Psoas muscle (tissue), 7 donors: ENCODE measurements at regions not wholly inside any gene's neighbourhood (a gene's known extent, or its start where the extent isn't known, plus 50 kb on each side); places are given as distances from the start of the nearest gene placed in this dataset.
"Not testable (repeated sequence)": the region's sequence is repeated elsewhere in the genome, so short reads cannot be mapped to it uniquely, and the experiment has no call there.

ENCODE experiments used
- ATAC-seq, 4 donors: fragments of 200-7000 bp; cut with Tn5 transposase; one replicate each; pipeline ENCODE4 v1.9.1; 2020; ENCODE audit warnings: moderate library complexity in 3 of 4, mild to moderate bottlenecking in 2 of 4
- DNase-seq, 2 donors: peaks; one replicate each; pipeline ENCODE4 v3.0.0-alpha.2; 2020
- H3K27ac ChIP-seq: fragments of 200-600 bp; one replicate; pipeline ENCODE4 v1.8.0; 2022
- H3K27me3 ChIP-seq, 3 donors: fragments of 200-600 bp in 1 of 3; one replicate each; pipeline versions ENCODE4 v1.6.1 to v1.8.0; 2013 to 2022; ENCODE audit warnings: low read length in 2 of 3, mild to moderate bottlenecking in 2 of 3, moderate library complexity in 1 of 3; ENCODE audit not compliant: insufficient read depth in 3 of 3
- H3K36me3 ChIP-seq, 2 donors: fragments of 200-600 bp in 1 of 2; one replicate each; pipeline versions ENCODE4 v1.6.1 to v1.8.0; 2013 to 2022; ENCODE audit warnings: low read depth in 1 of 2, mild to moderate bottlenecking in 1 of 2, moderate library complexity in 1 of 2; ENCODE audit not compliant: insufficient read depth in 1 of 2
- H3K4me1 ChIP-seq: fragments of 200-600 bp; one replicate; pipeline ENCODE4 v1.8.0; 2022
- H3K4me3 ChIP-seq: fragments of 200-600 bp; one replicate; pipeline ENCODE4 v1.8.0; 2022; ENCODE audit warnings: mild to moderate bottlenecking
- H3K9me3 ChIP-seq: fragments of 200-600 bp; one replicate; pipeline ENCODE4 v1.8.0; 2022
- CTCF ChIP-seq: fragments of 200-600 bp; IDR thresholded peaks from one replicate; pipeline ENCODE4 v1.8.0; 2022; ENCODE audit warnings: antibody characterized with exemption
- WGBS, 3 donors: extraction: QIAGEN DNeasy Blood & Tissue Kit; methylation state at CpG; one replicate each; pipeline versions ENCODE4 v1.1.6 to v1.1.7; 2013; 5-methylcytosine and 5-hydroxymethylcytosine counted together
- intact Hi-C, 2 donors: fragments of 100-400 bp; cut with DNase I; formaldehyde crosslinking; loops; one replicate each; pipeline versions ENCODE4 v1.11.0 to v1.14.2; 2022
- donor health status: healthy with polysubstance abuse.
- donor health status: DM: no; HTN: no; CAD: no; lungs with moderate emphysema.
- donor health status: Bipolar disorder and iron deficiency.
- donor health status: healthy.
- donor health status: DM: yes; HTN: yes; CAD: no.
- donor health status: DM: no; HTN: no; CAD: no.
- donor health status: DM: yes; HTN: yes; CAD: no.

- 89 to 94% (median 90%) methylated on average over 10 of the region's 10 CpGs for WGBS, 3 donors
- no peak for DNase-seq
- Histone ChIP-seq H3K9me3 (no peaks in the 10 kb centered on the region), H3K4me3 (no peak overlapping the region), H3K36me3 (no peaks in the 10 kb centered on the region), H3K27me3 (peaks cover 0 to 4% (median 2%) of the 10 kb centered on the region in 3 donors), H3K27ac (no peak overlapping the region), H3K4me1 (peaks cover 3% of the 10 kb centered on the region)
- intact Hi-C loops, result no loop called here
- no peak for TF ChIP-seq CTCF
- no peak for ATAC-seq
These were observed 175.3 kb downstream of the UACA start for GRCh38 chr15:70587896-70588567.

DNA sequence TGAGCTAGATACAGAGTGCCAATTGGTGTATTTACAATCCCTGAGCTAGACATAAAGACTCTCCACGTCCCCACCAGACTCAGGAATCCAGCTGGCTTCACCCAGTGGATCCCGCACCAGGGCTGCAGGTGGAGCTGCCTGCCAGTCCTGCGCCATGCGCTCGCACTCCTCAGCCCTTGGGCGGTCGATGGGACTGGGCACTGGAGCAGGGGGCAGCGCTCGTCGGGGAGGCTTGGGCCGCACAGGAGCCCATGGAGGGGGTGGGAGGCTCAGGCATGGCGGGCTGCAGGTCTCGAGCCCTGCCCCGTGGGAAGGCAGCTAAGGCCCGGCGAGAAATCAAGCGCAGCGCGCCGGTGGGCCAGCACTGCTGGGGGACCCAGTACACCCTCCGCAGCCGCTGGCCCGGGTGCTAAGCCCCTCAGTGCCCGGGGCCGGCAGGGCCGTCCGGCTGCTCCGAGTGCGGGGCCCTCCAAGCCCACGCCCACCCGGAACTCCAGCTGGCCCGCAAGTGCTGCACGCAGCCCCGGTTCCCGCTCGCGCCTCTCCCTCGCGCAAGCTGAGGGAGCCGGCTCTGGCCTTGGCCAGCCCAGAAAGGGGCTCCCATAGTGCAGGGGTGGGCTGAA lies 176.2 kb downstream of the UACA start:
- H3K4me1 ChIP-seq, DNase-seq, H3K36me3 ChIP-seq, ATAC-seq, H3K4me3 ChIP-seq, H3K27ac ChIP-seq, H3K9me3 ChIP-seq, intact Hi-C loops, H3K27me3 ChIP-seq: not testable (repeated sequence)
- 95 to 98% (median 97%) methylated on average over 28 to 40 of the region's 40 CpGs for WGBS, 3 donors

DNA sequence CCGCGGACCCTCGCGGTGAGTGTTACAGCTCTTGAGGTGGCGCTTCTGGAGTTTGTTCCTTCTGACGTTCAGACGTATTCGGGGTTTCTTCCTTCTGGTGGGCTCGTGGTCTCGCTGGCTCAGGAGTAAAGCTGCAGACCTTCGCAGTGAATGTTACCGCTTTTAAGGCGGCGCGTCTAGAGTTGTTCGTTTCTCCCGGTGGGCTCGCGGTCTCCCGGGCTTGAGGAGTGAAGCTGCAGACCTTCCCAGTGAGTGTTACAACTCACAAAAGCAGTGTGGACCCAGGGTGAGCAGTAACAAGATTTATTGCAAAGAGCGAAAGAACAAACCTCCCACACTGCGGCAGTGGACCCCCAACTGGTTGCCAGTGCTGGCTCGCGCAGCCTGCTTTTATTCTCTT lies 177.1 kb downstream of the UACA start:
- intact Hi-C loops, result no loop called here
- ATAC-seq (no peak), DNase-seq (no peak)
- no peak for TF ChIP-seq CTCF
- Histone ChIP-seq H3K4me1 (peaks cover 7% of the 10 kb centered on the region), H3K36me3 (no peaks in the 10 kb centered on the region), H3K27ac (no peak overlapping the region), H3K4me3 (no peak overlapping the region), H3K9me3 (no peaks in the 10 kb centered on the region), H3K27me3 (peaks cover 0 to 4% (median 2%) of the 10 kb centered on the region in 3 donors)
- WGBS, 3 donors, result 91 to 95% (median 94%) methylated on average over 24 of the region's 24 CpGs

GRCh38 chr15:70585707-70586034 lies 177.7 kb downstream of the UACA start:
- intact Hi-C loops, result no loop called here
- DNase-seq, result no peak
- no peak for TF ChIP-seq CTCF
- Histone ChIP-seq H3K36me3 (no peaks in the 10 kb centered on the region), H3K4me1 (peaks cover 7% of the 10 kb centered on the region), H3K27ac (no peak overlapping the region), H3K4me3 (no peak overlapping the region), H3K27me3 (peaks cover 0 to 4% (median 2%) of the 10 kb centered on the region in 3 donors), H3K9me3 (no peaks in the 10 kb centered on the region)
- no peak for ATAC-seq
- 40 to 49% (median 48%) methylated on average over 9 to 10 of the region's 10 CpGs for WGBS, 3 donors

DNA sequence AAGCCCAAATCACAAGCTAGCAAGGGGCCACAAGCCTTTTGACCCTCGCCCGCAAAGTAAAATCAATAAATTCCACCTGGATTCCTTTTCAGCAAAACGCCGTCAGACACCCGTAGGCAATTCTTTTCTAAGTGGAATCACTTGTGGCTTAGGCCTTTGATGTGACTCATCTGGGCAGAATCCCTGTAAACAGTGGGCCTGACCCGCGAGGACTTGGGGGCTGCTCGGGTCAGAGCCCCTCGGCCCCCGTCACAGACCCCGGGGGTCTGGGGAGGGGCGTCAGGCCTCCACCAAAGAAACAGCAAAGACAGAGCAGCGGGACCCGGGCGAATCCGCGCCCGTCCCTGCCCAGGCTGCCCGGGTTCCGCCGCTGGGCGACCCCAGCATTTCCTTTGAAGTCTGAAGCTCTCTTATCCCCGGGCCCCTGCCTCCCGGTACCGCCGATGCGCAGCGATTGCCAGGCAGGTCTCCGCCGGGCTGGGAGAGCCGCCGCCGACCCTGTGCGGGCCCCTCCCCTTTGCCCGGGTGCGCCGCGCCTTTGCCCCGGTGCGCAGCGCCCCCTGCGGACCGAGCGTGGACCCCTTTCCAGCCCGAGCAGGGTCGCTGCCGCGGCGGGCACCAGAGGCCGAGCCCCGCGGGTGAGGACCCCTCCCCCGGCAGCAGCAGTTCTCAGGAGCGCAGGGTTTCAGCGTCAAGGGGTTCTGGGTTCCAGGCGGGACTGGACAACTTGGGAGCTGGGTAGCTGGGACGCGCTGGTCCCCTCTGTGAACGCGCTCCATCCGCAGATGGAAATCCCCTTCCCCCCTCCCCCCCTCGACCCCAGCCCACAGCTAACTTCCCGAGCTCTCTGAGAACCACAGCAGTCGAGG lies 178.3 kb downstream of the UACA start:
- Histone ChIP-seq H3K27ac (no peak overlapping the region), H3K9me3 (no peaks in the 10 kb centered on the region), H3K4me3 (peak overlapping the region; percentile 25), H3K27me3 (peaks cover 0 to 4% (median 2%) of the 10 kb centered on the region in 3 donors), H3K4me1 (peaks cover 7% of the 10 kb centered on the region), H3K36me3 (no peaks in the 10 kb centered on the region)
- TF ChIP-seq CTCF, result peak; percentile 26
- DNase-seq (peak in 1 of 2 donors; percentile 18), ATAC-seq (peak in 3 of 4 donors; percentile 33 to 43 (median 38))
- intact Hi-C loops, result no loop called here
- 20 to 30% (median 28%) methylated on average over 48 to 64 of the region's 64 CpGs for WGBS, 3 donors
